Lower leg skin (tissue), 4 donors: ENCODE measurements at regions not wholly inside any gene's neighbourhood (a gene's known extent, or its start where the extent isn't known, plus 50 kb on each side); places are given as distances from the start of the nearest gene placed in this dataset.
A peak's percentile ranks its signal among the peaks of the same experiment; 100 is the strongest.

Source experiments
- DNase-seq, 2 donors: peaks; one replicate each; pipeline ENCODE4 v3.0.0-alpha.2; 2019; ENCODE audit warnings: low spot score in 2 of 2
- H3K4me3 ChIP-seq: fragments of 200-600 bp; sonication (generic); 2 replicates; pipeline ENCODE4 v1.5.1; 2017; ENCODE audit warnings: mild to moderate bottlenecking, low read depth; ENCODE audit not compliant: poor library complexity, severe bottlenecking
- POLR2A ChIP-seq, 2 donors: fragments of 450-650 bp; IDR thresholded peaks; one replicate each; pipeline ENCODE4 v1.6.1; 2016 to 2017; ENCODE audit warnings: antibody characterized with exemption in 2 of 2, mild to moderate bottlenecking in 1 of 2, moderate library complexity in 1 of 2
- WGBS, 2 donors: methylation state at CpG; one replicate each; pipeline ENCODE4 v1.1.5; 2018; 5-methylcytosine and 5-hydroxymethylcytosine counted together
- intact Hi-C: fragments of 100-400 bp; cut with DNase I; formaldehyde crosslinking; loops from one replicate; pipeline ENCODE4 v1.15.0; 2023; ENCODE audit warnings: low total_unique reads
- TF ChIP-seq, protein P1 (sequence below), 3 donors: fragments of 450-650 bp; IDR thresholded peaks; one replicate each; pipeline ENCODE4 v1.5.1; 2016; ENCODE audit warnings: antibody characterized with exemption in 3 of 3, mild to moderate bottlenecking in 3 of 3, moderate library complexity in 2 of 3

DNA sequence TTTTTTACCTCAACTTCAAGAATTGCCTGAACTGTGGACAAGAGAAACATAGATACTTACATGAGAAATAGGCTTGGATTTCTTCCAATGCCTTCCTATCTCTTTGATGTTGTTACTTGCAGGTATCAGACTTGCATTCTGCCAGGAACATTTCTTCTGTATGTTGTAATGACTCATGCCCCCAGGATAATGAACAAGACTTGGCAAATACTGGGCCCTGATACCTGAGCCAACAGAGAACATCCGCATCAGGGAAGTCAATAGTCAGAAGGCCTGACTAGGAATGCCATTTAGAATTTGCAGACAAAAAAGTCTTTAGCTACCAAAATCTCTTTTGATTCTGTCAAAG is 273.7 kb upstream of the KIRREL3 start:
- peak in 1 of 2 donors; percentile 46 for DNase-seq
- 61 to 66% methylated on average over 1 of the region's 1 CpG for WGBS, 2 donors
- intact Hi-C loops, result no loop called here
- TF ChIP-seq POLR2A (IDR thresholded peaks at IDR 0.05), result no peak
- TF ChIP-seq, protein P1, sequence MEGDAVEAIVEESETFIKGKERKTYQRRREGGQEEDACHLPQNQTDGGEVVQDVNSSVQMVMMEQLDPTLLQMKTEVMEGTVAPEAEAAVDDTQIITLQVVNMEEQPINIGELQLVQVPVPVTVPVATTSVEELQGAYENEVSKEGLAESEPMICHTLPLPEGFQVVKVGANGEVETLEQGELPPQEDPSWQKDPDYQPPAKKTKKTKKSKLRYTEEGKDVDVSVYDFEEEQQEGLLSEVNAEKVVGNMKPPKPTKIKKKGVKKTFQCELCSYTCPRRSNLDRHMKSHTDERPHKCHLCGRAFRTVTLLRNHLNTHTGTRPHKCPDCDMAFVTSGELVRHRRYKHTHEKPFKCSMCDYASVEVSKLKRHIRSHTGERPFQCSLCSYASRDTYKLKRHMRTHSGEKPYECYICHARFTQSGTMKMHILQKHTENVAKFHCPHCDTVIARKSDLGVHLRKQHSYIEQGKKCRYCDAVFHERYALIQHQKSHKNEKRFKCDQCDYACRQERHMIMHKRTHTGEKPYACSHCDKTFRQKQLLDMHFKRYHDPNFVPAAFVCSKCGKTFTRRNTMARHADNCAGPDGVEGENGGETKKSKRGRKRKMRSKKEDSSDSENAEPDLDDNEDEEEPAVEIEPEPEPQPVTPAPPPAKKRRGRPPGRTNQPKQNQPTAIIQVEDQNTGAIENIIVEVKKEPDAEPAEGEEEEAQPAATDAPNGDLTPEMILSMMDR (IDR thresholded peaks at IDR 0.05), result no peak
- no peak overlapping the region for H3K4me3 ChIP-seq

DNA sequence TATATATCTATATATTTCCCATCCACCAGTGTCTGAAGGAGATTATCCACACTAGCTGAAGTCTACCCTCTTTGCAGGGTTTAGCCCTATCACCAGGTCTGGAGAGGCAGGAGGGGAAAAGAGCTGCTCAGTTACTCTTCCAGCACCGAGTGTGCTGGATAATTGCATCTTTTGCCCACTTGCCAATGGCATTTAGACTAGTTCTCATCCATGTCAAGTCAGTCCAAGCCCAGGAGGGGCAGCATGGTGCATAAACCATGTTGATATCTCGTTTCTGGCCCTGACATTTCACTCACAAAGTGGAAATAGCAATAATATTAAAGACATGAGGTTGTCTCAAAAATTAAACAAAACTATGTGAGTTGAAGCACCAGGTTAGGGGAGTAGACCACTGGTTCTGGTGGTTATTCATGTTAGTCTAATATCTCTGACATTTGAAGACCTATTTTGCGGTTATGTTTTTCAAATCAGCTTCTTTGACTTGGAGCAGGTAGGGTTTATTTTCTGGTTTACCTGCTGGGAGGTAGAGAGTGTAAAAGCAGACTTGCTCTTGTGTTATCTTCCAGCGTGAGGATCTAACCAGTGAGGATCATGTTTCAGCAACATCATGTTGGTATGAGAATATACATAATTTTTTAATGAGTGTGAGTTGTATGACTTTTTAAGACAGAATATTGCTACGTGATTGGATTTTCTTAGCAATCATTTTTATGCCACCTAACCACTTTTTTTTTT is 273.2 kb upstream of the KIRREL3 start:
- no peak for DNase-seq
- intact Hi-C loops, result no loop called here
- 42 to 52% methylated on average over 5 of the region's 5 CpGs for WGBS, 2 donors
- H3K4me3 ChIP-seq, result no peak overlapping the region
- TF ChIP-seq POLR2A (IDR thresholded peaks at IDR 0.05), result no peak
- TF ChIP-seq, protein P1 (IDR thresholded peaks at IDR 0.05), result no peak

DNA sequence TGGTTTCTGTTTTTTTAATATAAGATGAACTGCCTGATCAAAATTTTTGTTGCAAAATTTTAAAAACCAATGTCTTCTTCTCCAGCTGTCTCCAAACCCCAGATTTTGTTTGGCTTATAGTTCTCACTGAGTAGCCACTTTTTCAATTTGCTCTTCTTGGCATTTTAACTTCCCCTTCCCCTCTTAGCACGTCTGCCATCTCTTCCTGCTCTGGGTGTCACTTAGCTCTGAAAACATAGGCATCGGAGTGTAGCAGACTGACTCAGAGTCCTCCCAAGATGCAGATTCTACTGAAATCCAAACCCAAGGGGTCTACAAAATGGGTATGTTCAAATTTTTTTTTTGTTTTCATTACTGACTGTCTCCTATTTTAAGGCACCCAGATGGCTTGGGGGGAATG is 270.3 kb upstream of the KIRREL3 start:
- TF ChIP-seq, protein P1 (IDR thresholded peaks at IDR 0.05), result no peak
- TF ChIP-seq POLR2A (IDR thresholded peaks at IDR 0.05), result no peak
- no peak for DNase-seq
- H3K4me3 ChIP-seq, result no peak overlapping the region
- 67 to 74% methylated on average over 2 of the region's 2 CpGs for WGBS, 2 donors
- intact Hi-C loops, result no loop called here

DNA sequence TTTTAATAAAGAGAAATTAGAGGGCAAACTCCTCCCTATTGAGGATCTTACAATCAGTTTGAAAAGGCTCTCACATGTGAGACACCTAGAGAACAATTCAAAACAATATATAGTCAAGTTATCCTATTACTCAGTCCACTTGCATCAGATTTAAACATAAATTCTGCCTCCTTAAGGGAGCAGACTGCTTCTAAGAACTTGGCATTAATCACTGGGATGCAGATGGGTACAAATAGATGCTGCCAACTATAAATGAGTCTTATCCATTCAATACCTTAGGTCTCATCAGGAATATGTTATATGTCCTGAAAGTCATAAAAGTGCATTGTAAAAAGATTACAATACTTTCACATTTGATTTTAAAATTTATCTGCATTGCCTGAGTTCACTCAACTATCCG is 269.3 kb upstream of the KIRREL3 start:
- WGBS, 2 donors, result 98% methylated on average over 1 of the region's 1 CpG
- TF ChIP-seq, protein P1 (IDR thresholded peaks at IDR 0.05), result no peak
- TF ChIP-seq POLR2A (IDR thresholded peaks at IDR 0.05), result no peak
- DNase-seq, result no peak
- no peak overlapping the region for H3K4me3 ChIP-seq
- intact Hi-C loops, result no loop called here

DNA sequence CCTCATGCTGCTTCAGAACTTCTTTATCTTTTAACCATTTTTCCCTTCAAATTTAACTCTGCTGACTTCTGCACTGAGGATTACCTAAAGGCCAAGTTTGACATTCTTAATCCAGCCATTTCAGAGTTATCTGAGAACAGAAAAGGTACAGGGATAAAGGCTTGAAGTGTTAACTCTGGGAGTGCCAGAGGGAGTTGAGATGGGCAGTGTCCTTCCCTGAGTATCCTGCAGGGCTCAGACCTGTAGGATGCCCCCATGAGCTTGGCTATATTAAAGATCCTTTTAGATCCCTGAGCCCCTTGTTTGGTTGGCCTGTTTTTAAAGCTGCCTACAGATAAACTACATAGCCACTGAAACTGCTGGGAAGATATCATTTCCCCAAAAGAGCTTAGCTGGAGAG is 268.4 kb upstream of the KIRREL3 start:
- TF ChIP-seq, protein P1 (IDR thresholded peaks at IDR 0.05), result no peak
- no peak for TF ChIP-seq POLR2A (IDR thresholded peaks at IDR 0.05)

DNA sequence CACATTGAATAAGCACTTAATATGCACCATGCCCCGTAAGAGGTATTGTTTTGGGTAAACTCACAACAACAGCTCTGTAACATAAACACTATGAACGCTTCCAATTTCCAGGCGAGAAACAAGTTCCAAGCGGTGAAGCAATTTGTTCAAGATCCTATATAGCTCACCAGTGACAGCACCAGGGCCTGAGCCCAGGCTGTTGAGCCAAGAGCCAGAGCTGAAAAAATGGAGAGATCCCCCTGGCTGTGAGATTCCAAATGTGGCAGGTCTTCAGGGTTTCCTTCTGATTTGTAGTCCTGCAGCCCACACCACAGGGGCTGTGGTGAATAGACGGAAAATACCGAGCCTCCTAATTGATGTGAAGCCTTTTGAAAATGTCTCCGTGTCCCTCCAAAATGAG is 268.0 kb upstream of the KIRREL3 start:
- 82 to 83% methylated on average over 7 of the region's 7 CpGs for WGBS, 2 donors
- no peak overlapping the region for H3K4me3 ChIP-seq
- TF ChIP-seq, protein P1 (IDR thresholded peaks at IDR 0.05), result no peak
- no peak for TF ChIP-seq POLR2A (IDR thresholded peaks at IDR 0.05)
- no peak for DNase-seq
- intact Hi-C loops, result no loop called here

More for the DNA sequence above, 268.4 kb upstream of the KIRREL3 start:
- intact Hi-C loops, result no loop called here
- DNase-seq, result no peak
- H3K4me3 ChIP-seq, result no peak overlapping the region
